GM21447 (cell line): ENCODE measurements at regions not wholly inside any gene's neighbourhood (a gene's known extent, or its start where the extent isn't known, plus 50 kb on each side); places are given as distances from the start of the nearest gene placed in this dataset.
"Not testable (repeated sequence)": the region's sequence is repeated elsewhere in the genome, so short reads cannot be mapped to it uniquely, and the experiment has no call there.

Source experiments
- ATAC-seq: cut with Tn5 transposase; IDR thresholded peaks from one replicate; pipeline ENCODE4 v1.9.1; 2021; ENCODE audit not compliant: unreplicated experiment

DNA sequence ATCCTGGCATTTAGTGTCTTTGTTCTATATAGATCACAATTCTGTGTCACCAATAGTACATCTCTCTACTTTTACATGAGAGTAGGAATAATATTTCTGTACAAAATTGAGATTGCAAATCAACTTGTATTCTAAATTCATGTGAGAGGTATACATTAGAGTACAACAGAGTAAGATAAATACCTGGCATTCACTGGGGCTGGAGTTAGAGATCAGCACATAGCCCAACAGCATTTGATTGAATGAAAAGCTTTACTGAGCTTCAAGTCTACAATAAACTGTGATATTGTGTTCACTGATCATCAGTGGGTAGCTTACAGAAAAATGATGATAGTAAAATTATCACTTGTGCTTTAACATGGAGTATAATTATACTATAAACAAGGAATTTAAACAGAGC is 1114.7 kb downstream of the REEP3 start:
- ATAC-seq, result no peak

DNA sequence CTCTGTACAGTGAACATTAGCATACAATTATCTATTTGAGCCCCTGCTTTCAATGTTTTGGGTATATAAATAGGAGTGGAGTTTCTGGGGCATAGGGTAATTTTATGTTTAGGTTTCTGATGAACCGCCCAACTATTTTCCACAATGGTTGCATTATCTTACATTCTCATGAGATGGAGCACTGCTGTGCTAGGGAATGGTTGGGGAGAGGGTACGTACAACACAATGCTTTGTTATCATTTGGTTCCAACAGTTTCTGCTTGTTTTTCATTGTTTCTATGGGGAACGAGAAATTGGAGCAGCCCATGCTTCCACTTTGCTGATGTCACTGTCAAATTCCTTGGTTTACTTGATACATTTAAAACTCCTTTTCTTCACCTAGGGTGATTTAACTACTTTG is 1115.3 kb downstream of the REEP3 start:
- no peak for ATAC-seq

DNA sequence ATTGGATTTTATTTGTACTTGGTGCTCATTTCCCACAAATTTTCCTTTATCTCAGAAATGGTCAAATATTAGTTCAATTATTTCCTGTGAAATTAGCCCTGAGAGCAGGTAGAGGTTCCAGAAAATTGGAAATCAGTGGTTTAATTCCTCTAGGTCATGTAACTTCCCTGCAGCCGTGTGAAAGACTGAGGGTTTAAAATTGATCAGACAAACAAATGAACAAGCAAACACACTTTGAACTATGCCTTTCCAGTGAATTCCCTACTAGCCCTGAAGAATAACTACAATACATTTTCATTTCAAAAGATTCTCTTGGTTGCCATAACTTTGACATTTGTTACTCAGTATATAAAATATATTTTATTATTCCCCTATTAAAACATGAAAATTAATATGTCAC is 1116.7 kb downstream of the REEP3 start:
- no peak for ATAC-seq

- no peak for ATAC-seq
These were observed 1127.7 kb downstream of the REEP3 start for GRCh38 chr10:64648915-64649314.

- no peak for ATAC-seq
These were observed 1137.3 kb downstream of the REEP3 start for GRCh38 chr10:64658528-64658927.

- ATAC-seq, result no peak
These were observed 1138.1 kb downstream of the REEP3 start for GRCh38 chr10:64659311-64659710.

DNA sequence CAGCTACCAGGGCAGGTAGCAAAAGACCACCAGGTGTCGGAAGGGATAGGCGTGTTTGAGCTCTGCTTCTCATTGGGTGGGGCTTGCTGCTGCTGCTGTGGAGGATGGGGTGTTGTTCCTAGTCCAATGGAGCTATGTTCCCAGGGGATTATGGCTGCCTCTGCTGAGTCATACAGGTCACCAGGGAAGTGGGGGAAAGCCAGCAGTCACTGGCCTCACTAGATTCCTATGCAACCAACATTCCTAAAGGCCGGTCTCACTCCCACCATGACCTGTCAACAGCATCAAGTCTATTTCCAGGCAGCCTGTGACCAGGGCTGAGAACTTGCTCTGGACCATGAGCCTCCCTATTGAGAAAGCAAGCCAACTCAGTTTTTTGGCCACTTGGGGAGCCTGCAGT is 1160.8 kb downstream of the REEP3 start:
- ATAC-seq, result no peak

- no peak for ATAC-seq
These were observed 1169.0 kb downstream of the REEP3 start for GRCh38 chr10:64690194-64690593.

GRCh38 chr10:64699244-64699643 is 1178.0 kb downstream of the REEP3 start:
- ATAC-seq, result no peak

- ATAC-seq, result not testable (repeated sequence)
These were observed 1180.9 kb downstream of the REEP3 start for GRCh38 chr10:64702086-64702485.

- ATAC-seq, result no peak
These were observed 1187.9 kb downstream of the REEP3 start for GRCh38 chr10:64708884-64709681.

DNA sequence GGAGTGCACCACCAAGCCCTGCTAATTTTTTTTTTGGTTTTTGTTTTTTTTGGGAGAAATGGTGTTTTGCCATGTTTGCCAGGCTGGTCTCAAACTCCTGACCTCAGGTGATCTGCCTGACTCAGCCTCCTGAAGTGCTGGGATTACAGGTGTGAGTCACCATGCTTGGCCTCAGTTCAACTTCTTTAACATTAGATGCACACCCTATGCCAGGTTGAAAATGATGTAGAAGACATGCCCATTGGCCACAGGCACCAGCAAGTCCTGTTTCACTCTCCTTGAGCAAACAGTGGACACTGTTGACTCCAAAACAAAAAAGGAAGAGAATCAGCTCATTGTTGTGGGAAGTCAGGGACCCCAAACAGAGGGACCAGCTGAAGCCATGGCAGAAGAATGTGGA is 1205.3 kb downstream of the REEP3 start:
- no peak for ATAC-seq

DNA sequence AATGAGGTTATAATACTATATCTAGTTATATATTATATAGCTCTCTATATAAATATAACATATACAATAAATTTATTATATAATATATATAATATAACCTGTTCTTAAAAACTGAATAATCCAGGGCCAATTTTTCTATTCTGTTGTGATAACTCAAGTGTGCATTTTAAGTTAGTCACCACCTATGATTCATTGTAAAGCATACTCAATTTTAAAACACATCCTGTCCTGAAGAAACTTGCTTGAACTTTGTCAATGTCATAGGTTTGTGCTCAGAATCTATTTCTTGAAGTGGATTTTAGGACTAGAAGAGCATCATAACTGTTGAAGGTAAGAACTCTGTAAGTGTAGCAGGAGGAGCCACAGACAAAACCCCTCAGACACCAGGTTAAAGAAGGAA is 1209.8 kb downstream of the REEP3 start:
- no peak for ATAC-seq

DNA sequence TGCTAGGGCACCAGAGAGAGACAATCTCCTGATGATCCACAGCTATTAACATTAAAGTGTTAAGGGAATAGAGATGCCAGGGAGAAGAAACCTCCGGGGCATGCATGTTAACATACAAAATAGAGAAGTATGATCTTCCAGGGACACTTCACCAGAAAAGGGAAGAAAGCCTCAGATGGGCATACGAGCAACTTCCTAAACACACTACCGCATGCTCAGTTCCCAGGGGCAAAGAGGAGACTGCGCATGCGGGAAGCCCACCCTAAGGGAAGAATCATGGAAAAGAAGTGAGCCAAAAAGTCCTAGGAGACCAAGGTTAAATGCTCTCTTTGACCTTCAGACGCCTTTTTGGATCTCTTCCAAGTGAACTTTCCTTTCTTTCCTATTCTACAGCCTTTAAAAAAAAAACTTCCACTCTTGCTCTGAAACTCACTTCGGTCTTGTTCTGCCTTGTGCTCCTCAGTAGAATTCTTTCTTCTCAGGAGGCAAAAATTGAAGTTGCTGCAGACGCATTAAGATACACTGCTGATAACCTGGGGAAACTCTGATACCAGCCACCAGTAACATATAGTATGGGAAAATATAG is 1211.3 kb downstream of the REEP3 start:
- no peak for ATAC-seq

- no peak for ATAC-seq
These were observed 1212.8 kb downstream of the REEP3 start for GRCh38 chr10:64733980-64734379.

DNA sequence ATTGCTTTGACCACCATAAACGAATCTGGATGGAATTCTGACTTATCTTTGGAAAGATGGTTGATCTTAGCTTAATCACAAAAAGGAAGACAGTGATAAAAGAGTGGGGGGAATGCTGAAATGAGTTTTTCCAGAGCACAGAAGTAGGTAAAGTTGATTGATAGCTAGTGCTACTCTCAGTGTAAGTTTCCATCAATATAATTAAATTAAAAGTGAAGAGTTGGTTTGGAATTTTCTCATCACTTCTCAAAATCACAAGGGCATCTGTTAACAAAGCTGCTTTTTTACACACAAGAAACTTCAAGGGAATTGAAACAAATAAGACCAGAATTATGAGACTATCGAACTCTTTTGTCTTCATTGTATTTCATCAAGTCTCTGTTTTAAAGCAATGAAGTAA is 1217.3 kb downstream of the REEP3 start:
- no peak for ATAC-seq

DNA sequence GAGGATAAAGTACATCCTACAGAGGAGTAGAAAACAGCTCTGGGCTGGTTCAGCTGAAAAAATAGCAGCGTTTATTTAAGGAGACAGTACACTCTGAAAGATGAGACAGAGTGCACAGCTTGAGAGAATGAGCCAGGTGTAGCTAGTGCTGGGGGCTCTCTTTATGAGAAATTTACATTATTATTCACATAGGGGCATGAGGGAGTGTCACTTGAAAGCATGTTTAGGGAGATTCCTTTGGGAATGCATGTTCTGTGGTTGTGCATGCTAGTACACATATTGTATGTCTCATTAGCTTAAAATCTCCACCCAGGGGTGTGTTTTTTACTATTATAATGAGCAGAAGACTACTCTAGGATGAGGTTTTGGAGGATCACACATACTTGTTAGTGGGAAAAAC is 1224.4 kb downstream of the REEP3 start:
- no peak for ATAC-seq

GRCh38 chr10:64750672-64751071 is 1229.5 kb downstream of the REEP3 start:
- no peak for ATAC-seq

GRCh38 chr10:64753516-64753915 is 1232.3 kb downstream of the REEP3 start:
- ATAC-seq, result no peak

- no peak for ATAC-seq
These were observed 1239.2 kb downstream of the REEP3 start for GRCh38 chr10:64760371-64760770.

- no peak for ATAC-seq
These were observed 1241.7 kb downstream of the REEP3 start for GRCh38 chr10:64762861-64763260.

GRCh38 chr10:64765498-64765897 is 1244.3 kb downstream of the REEP3 start:
- no peak for ATAC-seq
